Neural cell (in vitro differentiated cells): ENCODE measurements at regions not wholly inside any gene's neighbourhood (a gene's known extent, or its start where the extent isn't known, plus 50 kb on each side); places are given as distances from the start of the nearest gene placed in this dataset.

Experiments used
- H2AFZ ChIP-seq: fragments of 200-600, 300-800 bp; sonication (generic), shearing (Covaris generic); 2 replicates; pipeline ENCODE4 v1.6.0; 2014; ENCODE audit warnings: low read depth, mild to moderate bottlenecking, antibody characterized with exemption, low read length, moderate library complexity
- H3F3A ChIP-seq: fragments of 200-600 bp; shearing (Covaris generic); 2 replicates; pipeline ENCODE4 v1.6.1; 2016; ENCODE audit warnings: mild to moderate bottlenecking, moderate library complexity, mixed read lengths, antibody characterized with exemption, low read length; ENCODE audit not compliant: insufficient read depth, poor library complexity, severe bottlenecking
- H3K27ac ChIP-seq: fragments of 200-600, 300-800 bp; sonication (generic), shearing (Covaris generic); 2 replicates; pipeline ENCODE4 v1.5.1; 2014; ENCODE audit warnings: mild to moderate bottlenecking, low read length, moderate library complexity
- H3K27me3 ChIP-seq: fragments of 300-800, 200-600 bp; sonication (generic), shearing (Covaris generic); 2 replicates; pipeline ENCODE4 v1.6.0; 2014; ENCODE audit warnings: mild to moderate bottlenecking, low read depth, low read length, moderate library complexity; ENCODE audit not compliant: insufficient read depth
- H3K36me3 ChIP-seq: fragments of 300-800, 200-600 bp; sonication (generic), shearing (Covaris generic); 2 replicates; pipeline ENCODE4 v1.5.1; 2014; ENCODE audit warnings: mild to moderate bottlenecking, antibody characterized with exemption, low read length, moderate library complexity; ENCODE audit not compliant: insufficient read depth
- H3K4me2 ChIP-seq: fragments of 300-800, 200-600 bp; sonication (generic), shearing (Covaris generic); 2 replicates; pipeline ENCODE4 v1.6.0; 2014; ENCODE audit warnings: mild to moderate bottlenecking, low read length
- H3K4me3 ChIP-seq: fragments of 300-800, 200-600 bp; sonication (generic), shearing (Covaris generic); 2 replicates; pipeline ENCODE4 v1.5.1; 2014; ENCODE audit warnings: mild to moderate bottlenecking, low read length, moderate library complexity
- H3K79me2 ChIP-seq: fragments of 200-600 bp; shearing (Covaris generic); replicated peaks from 2 replicates; pipeline ENCODE4 v1.6.0; 2014; ENCODE audit warnings: mild to moderate bottlenecking, low read length, moderate library complexity; ENCODE audit not compliant: insufficient read depth
- H3K9ac ChIP-seq: fragments of 300-800, 200-600 bp; sonication (generic), shearing (Covaris generic); 2 replicates; pipeline ENCODE4 v1.6.1; 2016; ENCODE audit warnings: mild to moderate bottlenecking, low read length, mixed read lengths
- H3K9me2 ChIP-seq: fragments of 200-600 bp; shearing (Covaris generic); 2 replicates; pipeline ENCODE4 v1.6.1; 2016; ENCODE audit warnings: mild to moderate bottlenecking, low read length, mixed read lengths; ENCODE audit not compliant: insufficient read depth
- H3K9me3 ChIP-seq: fragments of 200-600, 300-800 bp; sonication (generic), shearing (Covaris generic); 2 replicates; pipeline ENCODE4 v1.6.1; 2016; ENCODE audit warnings: mild to moderate bottlenecking, mixed run types, low read length, moderate library complexity, mixed read lengths
- H4K20me1 ChIP-seq: fragments of 200-600 bp; shearing (Covaris generic); 2 replicates; pipeline ENCODE4 v1.6.1; 2016; ENCODE audit warnings: mild to moderate bottlenecking, mixed run types; ENCODE audit not compliant: insufficient read depth
- CTCF ChIP-seq: fragments of 450-650 bp; IDR thresholded peaks from 2 replicates; pipeline ENCODE4 v1.5.1; 2014; ENCODE audit warnings: antibody characterized with exemption, mild to moderate bottlenecking, moderate library complexity; ENCODE audit not compliant: poor library complexity, severe bottlenecking
- EP300 ChIP-seq: fragments of 450-650 bp; conservative IDR thresholded peaks from 2 replicates; pipeline ENCODE4 v1.6.1; 2014; ENCODE audit warnings: antibody characterized with exemption, mild to moderate bottlenecking, moderate library complexity; ENCODE audit not compliant: poor library complexity, severe bottlenecking
- EZH2 ChIP-seq: fragments of 200-600, 300-800 bp; shearing (Covaris generic), sonication (generic); IDR thresholded peaks from 2 replicates; pipeline ENCODE4 v1.6.1; 2014; ENCODE audit warnings: antibody characterized with exemption, low read length, borderline replicate concordance, mild to moderate bottlenecking; ENCODE audit not compliant: insufficient read depth, poor library complexity, severe bottlenecking
- MXI1 ChIP-seq: fragments of 450-650 bp; conservative IDR thresholded peaks from 2 replicates; pipeline ENCODE4 v1.6.1; 2014; ENCODE audit warnings: antibody characterized with exemption, mild to moderate bottlenecking; ENCODE audit not compliant: poor library complexity, severe bottlenecking
- POLR2AphosphoS5 ChIP-seq: IDR thresholded peaks from 2 replicates; pipeline ENCODE4 v1.6.1; 2012
- RAD21 ChIP-seq: fragments of 450-650 bp; conservative IDR thresholded peaks from 2 replicates; pipeline ENCODE4 v1.6.1; 2014; ENCODE audit warnings: antibody characterized with exemption, mild to moderate bottlenecking, moderate library complexity
- REST ChIP-seq: IDR thresholded peaks from 2 replicates; pipeline ENCODE4 v1.6.1; 2012; ENCODE audit warnings: borderline replicate concordance
- SMC3 ChIP-seq: fragments of 450-650 bp; conservative IDR thresholded peaks from 2 replicates; pipeline ENCODE4 v1.6.1; 2014; ENCODE audit warnings: antibody characterized with exemption, mild to moderate bottlenecking, moderate library complexity; ENCODE audit not compliant: poor library complexity
- TAF1 ChIP-seq: IDR thresholded peaks from 2 replicates; pipeline ENCODE4 v1.6.1; 2012; ENCODE audit warnings: low read depth

- Histone ChIP-seq H3K9me3 (no peaks in the 10 kb centered on the region), H3K79me2 (no peaks in the 10 kb centered on the region), H3K27ac (no peak overlapping the region), H3K27me3 (no peaks in the 10 kb centered on the region), H3K4me2 (no peak overlapping the region), H2AFZ (no peak overlapping the region), H3K9ac (no peak overlapping the region), H3K36me3 (no peaks in the 10 kb centered on the region), H3F3A (no peaks in the 10 kb centered on the region), H3K9me2 (no peaks in the 10 kb centered on the region), H3K4me3 (no peak overlapping the region), H4K20me1 (no peaks in the 10 kb centered on the region)
- TF ChIP-seq SMC3 (no peak), TAF1 (no peak), EP300 (no peak), MXI1 (no peak), RAD21 (no peak)
These were observed 187.2 kb downstream of the KIT start for GRCh38 chr4:54844911-54845310.

GRCh38 chr4:54843946-54844345 is 186.2 kb downstream of the KIT start:
- H3K9me2 ChIP-seq = no peaks in the 10 kb centered on the region
- no peak for TF ChIP-seq RAD21
- no peak for TF ChIP-seq CTCF
- TF ChIP-seq SMC3 = no peak
- no peak for TF ChIP-seq EZH2
- no peak for TF ChIP-seq TAF1
- no peak for TF ChIP-seq POLR2AphosphoS5
- TF ChIP-seq EP300 = no peak
- no peak for TF ChIP-seq MXI1
- no peak for TF ChIP-seq REST
- H3K36me3 ChIP-seq = no peaks in the 10 kb centered on the region
- H3K4me2 ChIP-seq = no peak overlapping the region
- H3K27me3 ChIP-seq = no peaks in the 10 kb centered on the region
- no peak overlapping the region for H2AFZ ChIP-seq
- H3K27ac ChIP-seq = no peak overlapping the region
- H4K20me1 ChIP-seq = no peaks in the 10 kb centered on the region
- no peak overlapping the region for H3K9ac ChIP-seq
- no peaks in the 10 kb centered on the region for H3K9me3 ChIP-seq
- no peak overlapping the region for H3K4me3 ChIP-seq
- H3K79me2 ChIP-seq = no peaks in the 10 kb centered on the region
- no peaks in the 10 kb centered on the region for H3F3A ChIP-seq

- no peak overlapping the region for H2AFZ ChIP-seq
- H3K4me3 ChIP-seq = no peak overlapping the region
- TF ChIP-seq MXI1 = no peak
- no peak for TF ChIP-seq POLR2AphosphoS5
- TF ChIP-seq RAD21 = no peak
- no peak for TF ChIP-seq REST
- no peak for TF ChIP-seq CTCF
- TF ChIP-seq EZH2 = no peak
- TF ChIP-seq SMC3 = no peak
- TF ChIP-seq TAF1 = no peak
- no peak for TF ChIP-seq EP300
- H3F3A ChIP-seq = no peaks in the 10 kb centered on the region
- H4K20me1 ChIP-seq = no peaks in the 10 kb centered on the region
- H3K9me2 ChIP-seq = no peaks in the 10 kb centered on the region
- no peak overlapping the region for H3K4me2 ChIP-seq
- H3K9me3 ChIP-seq = no peaks in the 10 kb centered on the region
- no peaks in the 10 kb centered on the region for H3K79me2 ChIP-seq
- no peaks in the 10 kb centered on the region for H3K27me3 ChIP-seq
- no peaks in the 10 kb centered on the region for H3K36me3 ChIP-seq
- no peak overlapping the region for H3K27ac ChIP-seq
- no peak overlapping the region for H3K9ac ChIP-seq
These were observed 185.3 kb downstream of the KIT start for GRCh38 chr4:54843106-54843505.
